PFSK-1 (cell line): ENCODE measurements at regions not wholly inside any gene's neighbourhood (a gene's known extent, or its start where the extent isn't known, plus 50 kb on each side); places are given as distances from the start of the nearest gene placed in this dataset.

Experiments
- FOXP2 ChIP-seq: optimal IDR thresholded peaks from 2 replicates; pipeline ENCODE3; 2011; ENCODE audit warnings: borderline replicate concordance, control low read depth, inconsistent platforms; ENCODE audit not compliant: insufficient read depth; ENCODE audit errors: extremely low read length, extremely low read depth
- POLR2AphosphoS5 ChIP-seq: IDR thresholded peaks from 2 replicates; pipeline ENCODE4 v1.6.1; 2012; ENCODE audit warnings: low read depth, mild to moderate bottlenecking, control low read depth, low read length, moderate library complexity
- REST ChIP-seq, 2 experiments: IDR thresholded peaks; 2 replicates each; pipeline versions ENCODE4 v1.6.1 to v1.8.0; 2011 to 2012; ENCODE audit warnings: low read depth in 2 of 2, low read length in 2 of 2, control low read depth in 1 of 2, inconsistent platforms in 1 of 2, mild to moderate bottlenecking in 1 of 2, moderate library complexity in 1 of 2; ENCODE audit not compliant: insufficient read depth in 1 of 2
- SIN3A ChIP-seq: IDR thresholded peaks from 2 replicates; pipeline ENCODE4 v1.6.1; 2012; ENCODE audit warnings: mild to moderate bottlenecking, low read length, moderate library complexity, borderline replicate concordance; ENCODE audit not compliant: insufficient read depth
- TAF1 ChIP-seq: IDR thresholded peaks from 2 replicates; pipeline ENCODE4 v1.6.1; 2012; ENCODE audit warnings: low read length, control low read depth, borderline replicate concordance; ENCODE audit not compliant: insufficient read depth

GRCh38 chr4:131061734-131062133, 1965.8 kb downstream of the C4orf33 start:
- TF ChIP-seq TAF1, result no peak
- no peak for TF ChIP-seq SIN3A
- TF ChIP-seq REST (IDR thresholded peaks at IDR 0.05; ENCODE audit: insufficient read depth in 1 of 2, low read depth in 2 of 2, low read length in 2 of 2), result no peak
- no peak for TF ChIP-seq POLR2AphosphoS5
- no peak for TF ChIP-seq FOXP2
